Stimulated activated CD8-positive, alpha-beta memory T cell treated with anti-CD3 and anti-CD28 coated beads, Interleukin-7, amount 100 ng/mL, for 48 hours (primary cell): ENCODE measurements at regions not wholly inside any gene's neighbourhood (a gene's known extent, or its start where the extent isn't known, plus 50 kb on each side); places are given as distances from the start of the nearest gene placed in this dataset.

ENCODE experiments used
- DNase-seq, 2 donors: peaks; one replicate each; pipeline ENCODE4 v3.0.0-alpha.2; 2020; ENCODE audit warnings: low read depth in 1 of 2; ENCODE audit errors: extremely low read depth in 1 of 2

DNA sequence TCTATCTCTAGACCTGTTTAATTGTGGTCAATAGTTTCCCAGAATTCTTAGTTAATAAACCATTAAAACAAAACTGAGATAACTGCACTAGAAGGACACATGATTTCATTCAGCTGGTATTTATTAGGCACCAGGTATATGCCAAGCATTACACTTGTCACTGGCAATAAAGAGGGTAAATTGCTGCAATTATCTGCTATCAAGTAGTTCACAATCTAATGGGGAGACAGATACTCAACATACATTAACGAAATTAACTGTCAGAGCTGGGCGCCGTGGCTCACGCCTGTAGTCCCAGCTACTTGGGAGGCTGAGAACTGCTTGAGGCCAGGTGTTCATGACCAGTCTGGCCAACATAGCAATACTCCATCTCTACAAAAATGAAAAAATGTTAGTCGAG, 71.7 kb upstream of the WIPF1 start:
- DNase-seq, result no peak

- no peak for DNase-seq
Measured at GRCh38 chr2:174668075-174668474, 70.5 kb upstream of the WIPF1 start.

DNA sequence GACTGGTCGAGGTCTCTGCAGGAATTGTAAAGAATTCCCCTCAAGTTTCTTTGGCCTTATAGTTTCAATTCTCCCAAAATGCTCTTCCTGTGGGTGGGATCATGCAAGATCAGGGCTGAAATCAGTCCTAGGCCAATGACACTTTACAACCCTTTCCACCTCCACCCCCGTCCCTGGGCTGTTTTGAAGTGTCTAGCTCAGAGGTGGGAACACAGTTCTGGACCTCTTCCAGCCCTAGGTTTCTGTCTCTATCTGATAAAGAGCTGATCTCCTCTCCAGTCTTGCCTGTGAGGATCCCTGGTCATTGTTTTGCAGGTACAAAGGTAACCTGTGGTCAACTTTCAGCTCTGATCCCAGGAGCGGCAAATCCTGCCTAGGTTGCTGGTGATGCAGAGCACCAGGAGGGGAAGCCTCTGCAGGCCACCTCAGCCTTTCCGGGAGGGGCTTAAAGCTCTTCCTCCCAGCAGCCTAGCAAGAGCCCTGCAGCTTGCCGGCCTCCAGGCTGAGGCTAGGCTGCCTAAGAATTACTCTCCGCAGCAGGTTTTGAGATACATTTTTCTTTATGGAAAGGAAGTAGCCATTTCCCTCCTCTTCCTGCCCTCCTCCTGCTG, 69.8 kb upstream of the WIPF1 start:
- no peak for DNase-seq

- DNase-seq, result no peak
Measured at GRCh38 chr2:174666845-174667244, 69.2 kb upstream of the WIPF1 start.

GRCh38 chr2:174666312-174666711, 68.7 kb upstream of the WIPF1 start:
- DNase-seq, result no peak

DNA sequence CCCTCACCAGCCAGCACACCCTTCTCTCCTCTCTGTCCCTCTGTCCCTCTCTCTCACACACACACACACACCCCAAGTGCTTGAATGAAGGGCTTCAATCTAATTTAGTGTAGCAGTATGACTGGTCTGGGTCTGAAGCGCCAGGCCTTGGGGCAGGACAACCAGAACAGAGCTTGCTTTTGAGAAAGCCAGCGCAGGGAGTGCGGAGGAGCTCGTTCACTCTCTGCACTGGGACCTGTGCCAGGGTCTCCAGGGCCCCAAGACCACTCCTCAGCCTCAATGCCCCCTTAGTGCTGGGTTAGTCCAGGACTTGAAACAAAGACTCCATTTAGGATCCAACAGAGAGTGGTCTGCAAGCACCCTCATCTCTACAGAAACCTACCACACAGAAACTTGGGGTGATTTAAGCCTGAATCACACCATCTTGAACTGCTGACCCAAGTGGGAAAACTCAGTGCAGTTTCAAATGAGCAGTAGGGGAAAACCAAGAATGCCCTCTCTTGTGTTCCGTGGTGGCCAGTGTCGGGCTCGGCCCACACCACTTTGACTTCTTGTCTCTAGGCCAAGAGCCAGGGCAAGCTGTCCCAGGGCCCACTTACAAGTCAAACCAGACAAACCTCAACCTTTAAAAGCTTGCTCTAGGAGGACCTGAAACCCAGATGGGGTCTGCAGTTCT, 66.6 kb upstream of the WIPF1 start:
- no peak for DNase-seq

- DNase-seq, result no peak
Measured at GRCh38 chr2:174663550-174663949, 65.9 kb upstream of the WIPF1 start.

- no peak for DNase-seq
Measured at GRCh38 chr2:174662859-174663258, 65.3 kb upstream of the WIPF1 start.

GRCh38 chr2:174662459-174662858, 64.9 kb upstream of the WIPF1 start:
- DNase-seq, result no peak

- DNase-seq, result no peak
Measured at GRCh38 chr2:174660984-174661675, 63.5 kb upstream of the WIPF1 start.

- no peak for DNase-seq
Measured at GRCh38 chr2:174659069-174659900, 61.7 kb upstream of the WIPF1 start.

- DNase-seq, result no peak
Measured at GRCh38 chr2:174656676-174657176, 59.1 kb upstream of the WIPF1 start.

- DNase-seq, result no peak
Measured at GRCh38 chr2:174656035-174656434, 58.4 kb upstream of the WIPF1 start.

DNA sequence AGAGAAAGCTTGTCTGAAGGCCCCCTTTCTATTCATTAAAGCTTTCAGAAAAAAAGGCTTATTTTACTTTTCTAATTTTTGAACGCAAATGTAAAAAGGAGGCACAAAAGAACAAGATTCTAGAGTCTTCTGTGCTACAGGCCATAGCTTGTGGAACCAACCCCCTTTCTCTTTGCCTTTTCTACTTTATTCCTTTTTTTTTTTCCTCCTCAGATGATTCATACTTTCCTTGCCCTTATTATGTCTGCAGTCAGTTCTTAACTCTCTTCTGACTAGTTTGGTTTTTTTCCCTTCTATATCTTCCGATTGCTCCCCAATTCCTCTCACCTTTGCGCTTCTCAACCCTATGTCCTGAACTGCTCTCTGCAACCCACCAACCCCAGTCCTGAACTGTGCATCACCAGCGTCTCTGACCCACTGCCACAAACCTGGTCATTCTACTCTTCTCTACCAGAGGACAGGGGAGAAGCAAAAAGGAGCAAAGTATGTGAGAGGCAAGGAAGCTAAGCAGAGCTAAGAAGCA, 56.9 kb upstream of the WIPF1 start:
- DNase-seq, result no peak

DNA sequence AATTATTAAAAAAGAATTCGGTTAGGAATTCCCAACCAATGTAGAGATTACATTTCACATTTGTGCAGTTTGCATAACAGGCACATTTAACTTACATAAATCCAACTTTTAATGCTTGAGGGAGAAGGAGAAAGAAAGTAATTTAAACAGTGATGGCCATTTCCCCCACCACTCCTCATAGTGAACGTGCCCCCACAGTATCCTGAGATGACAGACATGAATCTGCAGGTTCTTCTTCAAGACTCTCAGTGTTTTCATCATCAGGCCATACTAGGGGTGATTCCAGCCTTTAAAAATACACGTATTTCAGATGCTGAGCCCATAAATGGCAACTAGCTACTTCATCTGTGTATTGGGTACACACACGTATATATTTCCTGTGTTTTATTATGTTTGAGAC, 51.3 kb upstream of the WIPF1 start:
- no peak for DNase-seq
